ENCODE measurements at regions not wholly inside any gene's neighbourhood (a gene's known extent, or its start where the extent isn't known, plus 50 kb on each side); places are given as distances from the start of the nearest gene placed in this dataset.

- no peak overlapping the region for H3K4me3 Mint-ChIP-seq
- H3K27me3 Mint-ChIP-seq (ENCODE audit: insufficient read depth): peaks cover 92% of the 10 kb centered on the region
- Histone ChIP-seq H3K36me3 (ENCODE audit: control insufficient read depth, insufficient read depth, low read length) (no peaks in the 10 kb centered on the region), H3K27me3 (ENCODE audit: control insufficient read depth, insufficient read depth, low read length, poor library complexity, severe bottlenecking) (peaks cover 72% of the 10 kb centered on the region), H3K9me3 (ENCODE audit: control insufficient read depth, low read length) (no peaks in the 10 kb centered on the region), H3K9ac (ENCODE audit: extremely low read depth, low read length, poor library complexity, severe bottlenecking) (no peak overlapping the region), H3K4me1 (ENCODE audit: control insufficient read depth, insufficient read depth, low read length) (peaks cover 6% of the 10 kb centered on the region), H3K4me3 (ENCODE audit: low read length) (no peak overlapping the region), H3K27ac (ENCODE audit: low read depth, low read length) (no peak overlapping the region)
- 75% methylated on average over 3 to 4 of the region's 4 CpGs for WGBS, 2 experiments (ENCODE audit: insufficient coverage in 1 of 2, insufficient read length in 1 of 2)
- DNase-seq: no peak
- peaks cover 21% of the 10 kb centered on the region for H3K4me1 Mint-ChIP-seq
- no peaks in the 10 kb centered on the region for H3K36me3 Mint-ChIP-seq (ENCODE audit: low read depth)
- TF ChIP-seq, protein P1, sequence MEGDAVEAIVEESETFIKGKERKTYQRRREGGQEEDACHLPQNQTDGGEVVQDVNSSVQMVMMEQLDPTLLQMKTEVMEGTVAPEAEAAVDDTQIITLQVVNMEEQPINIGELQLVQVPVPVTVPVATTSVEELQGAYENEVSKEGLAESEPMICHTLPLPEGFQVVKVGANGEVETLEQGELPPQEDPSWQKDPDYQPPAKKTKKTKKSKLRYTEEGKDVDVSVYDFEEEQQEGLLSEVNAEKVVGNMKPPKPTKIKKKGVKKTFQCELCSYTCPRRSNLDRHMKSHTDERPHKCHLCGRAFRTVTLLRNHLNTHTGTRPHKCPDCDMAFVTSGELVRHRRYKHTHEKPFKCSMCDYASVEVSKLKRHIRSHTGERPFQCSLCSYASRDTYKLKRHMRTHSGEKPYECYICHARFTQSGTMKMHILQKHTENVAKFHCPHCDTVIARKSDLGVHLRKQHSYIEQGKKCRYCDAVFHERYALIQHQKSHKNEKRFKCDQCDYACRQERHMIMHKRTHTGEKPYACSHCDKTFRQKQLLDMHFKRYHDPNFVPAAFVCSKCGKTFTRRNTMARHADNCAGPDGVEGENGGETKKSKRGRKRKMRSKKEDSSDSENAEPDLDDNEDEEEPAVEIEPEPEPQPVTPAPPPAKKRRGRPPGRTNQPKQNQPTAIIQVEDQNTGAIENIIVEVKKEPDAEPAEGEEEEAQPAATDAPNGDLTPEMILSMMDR (conservative IDR thresholded peaks at IDR 0.05): no peak
- H3K9me3 Mint-ChIP-seq: no peaks in the 10 kb centered on the region
- no peak overlapping the region for H3K27ac Mint-ChIP-seq
Observed at GRCh38 chr2:47304654-47305053, 64.5 kb upstream of the EPCAM start.

- Mint-ChIP-seq H3K27me3 (ENCODE audit: insufficient read depth) (peaks cover 91% of the 10 kb centered on the region), H3K9me3 (no peaks in the 10 kb centered on the region), H3K4me3 (no peak overlapping the region), H3K36me3 (ENCODE audit: low read depth) (no peaks in the 10 kb centered on the region), H3K4me1 (peaks cover 16% of the 10 kb centered on the region), H3K27ac (no peak overlapping the region)
- Histone ChIP-seq H3K27me3 (ENCODE audit: control insufficient read depth, insufficient read depth, low read length, poor library complexity, severe bottlenecking) (peaks cover 66% of the 10 kb centered on the region), H3K36me3 (ENCODE audit: control insufficient read depth, insufficient read depth, low read length) (no peaks in the 10 kb centered on the region), H3K4me3 (ENCODE audit: low read length) (no peak overlapping the region), H3K9me3 (ENCODE audit: control insufficient read depth, low read length) (no peaks in the 10 kb centered on the region), H3K27ac (ENCODE audit: low read depth, low read length) (no peak overlapping the region), H3K4me1 (ENCODE audit: control insufficient read depth, insufficient read depth, low read length) (peaks cover 6% of the 10 kb centered on the region), H3K9ac (ENCODE audit: extremely low read depth, low read length, poor library complexity, severe bottlenecking) (no peak overlapping the region)
- TF ChIP-seq, protein P1 (conservative IDR thresholded peaks at IDR 0.05): no peak
- WGBS, 2 experiments (ENCODE audit: insufficient coverage in 1 of 2, insufficient read length in 1 of 2): 54 to 67% methylated on average over 3 of the region's 3 CpGs
- no peak for DNase-seq
Observed at GRCh38 chr2:47303341-47304148, 65.6 kb upstream of the EPCAM start.

GRCh38 chr2:47302308-47302707, 66.8 kb upstream of the EPCAM start:
- H3K27me3 ChIP-seq (ENCODE audit: control insufficient read depth, insufficient read depth, low read length, poor library complexity, severe bottlenecking): peaks cover 53% of the 10 kb centered on the region
- WGBS, 2 experiments (ENCODE audit: insufficient coverage in 1 of 2, insufficient read length in 1 of 2): 89 to 93% methylated on average over 6 to 8 of the region's 8 CpGs
- TF ChIP-seq, protein P1 (conservative IDR thresholded peaks at IDR 0.05): no peak

More at GRCh38 chr2:47302308-47302707, 66.8 kb upstream of the EPCAM start:
- peaks cover 85% of the 10 kb centered on the region for H3K27me3 Mint-ChIP-seq (ENCODE audit: insufficient read depth)
- Histone ChIP-seq H3K9me3 (ENCODE audit: control insufficient read depth, low read length) (no peaks in the 10 kb centered on the region), H3K4me1 (ENCODE audit: control insufficient read depth, insufficient read depth, low read length) (peaks cover 6% of the 10 kb centered on the region), H3K36me3 (ENCODE audit: control insufficient read depth, insufficient read depth, low read length) (no peaks in the 10 kb centered on the region), H3K4me3 (ENCODE audit: low read length) (no peak overlapping the region), H3K9ac (ENCODE audit: extremely low read depth, low read length, poor library complexity, severe bottlenecking) (no peak overlapping the region), H3K27ac (ENCODE audit: low read depth, low read length) (no peak overlapping the region)
- no peak for DNase-seq
- no peak overlapping the region for H3K27ac Mint-ChIP-seq
- no peaks in the 10 kb centered on the region for H3K9me3 Mint-ChIP-seq
- H3K36me3 Mint-ChIP-seq (ENCODE audit: low read depth): no peaks in the 10 kb centered on the region
- peaks cover 16% of the 10 kb centered on the region for H3K4me1 Mint-ChIP-seq
- no peak overlapping the region for H3K4me3 Mint-ChIP-seq

Data from endodermal cell (in vitro differentiated cells).